Coronary artery (tissue), 2 donors: ENCODE measurements at regions not wholly inside any gene's neighbourhood (a gene's known extent, or its start where the extent isn't known, plus 50 kb on each side); places are given as distances from the start of the nearest gene placed in this dataset.

Source experiments
- DNase-seq: peaks from one replicate; pipeline ENCODE4 v3.0.0-alpha.2; 2017; ENCODE audit warnings: low spot score
- H3K27ac ChIP-seq, 2 donors: fragments of 200-600 bp; sonication (generic); one replicate each; pipeline ENCODE4 v1.5.1; 2016 to 2019
- H3K4me3 ChIP-seq: fragments of 200-600 bp; sonication (generic); 2 replicates; pipeline ENCODE4 v1.5.1; 2016; ENCODE audit warnings: mild to moderate bottlenecking, moderate library complexity
- CTCF ChIP-seq: fragments of 200-600 bp; sonication (generic); IDR thresholded peaks from one replicate; pipeline ENCODE4 v1.5.1; 2019; ENCODE audit warnings: antibody characterized with exemption

DNA sequence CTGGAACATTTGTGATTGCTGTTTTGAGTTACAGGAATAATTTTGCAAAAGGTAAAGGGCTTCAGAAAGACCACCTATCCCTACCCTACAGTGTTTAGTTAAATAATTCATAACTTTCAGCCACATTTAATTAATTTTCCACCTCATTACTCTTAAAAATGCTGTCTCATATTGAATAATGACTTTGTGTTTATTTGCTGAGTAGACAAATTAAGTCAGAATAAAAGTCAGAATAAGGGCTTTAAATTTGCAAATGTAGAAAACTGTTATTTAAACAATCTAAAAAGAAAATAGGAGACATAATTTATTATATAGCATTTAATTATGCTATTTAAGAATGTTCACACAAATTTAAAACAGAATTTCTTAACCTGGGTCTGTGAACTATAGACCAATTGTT lies 293.7 kb upstream of the RIMS1 start:
- H3K4me3 ChIP-seq, result no peak overlapping the region
- no peak for TF ChIP-seq CTCF

GRCh38 chr6:71599359-71599758 lies 287.0 kb upstream of the RIMS1 start:
- Histone ChIP-seq H3K27ac (no peak overlapping the region), H3K4me3 (no peak overlapping the region)
- TF ChIP-seq CTCF, result no peak
- DNase-seq, result no peak

More for the DNA sequence above, 293.7 kb upstream of the RIMS1 start:
- no peak for DNase-seq
- no peak overlapping the region for H3K27ac ChIP-seq

DNA sequence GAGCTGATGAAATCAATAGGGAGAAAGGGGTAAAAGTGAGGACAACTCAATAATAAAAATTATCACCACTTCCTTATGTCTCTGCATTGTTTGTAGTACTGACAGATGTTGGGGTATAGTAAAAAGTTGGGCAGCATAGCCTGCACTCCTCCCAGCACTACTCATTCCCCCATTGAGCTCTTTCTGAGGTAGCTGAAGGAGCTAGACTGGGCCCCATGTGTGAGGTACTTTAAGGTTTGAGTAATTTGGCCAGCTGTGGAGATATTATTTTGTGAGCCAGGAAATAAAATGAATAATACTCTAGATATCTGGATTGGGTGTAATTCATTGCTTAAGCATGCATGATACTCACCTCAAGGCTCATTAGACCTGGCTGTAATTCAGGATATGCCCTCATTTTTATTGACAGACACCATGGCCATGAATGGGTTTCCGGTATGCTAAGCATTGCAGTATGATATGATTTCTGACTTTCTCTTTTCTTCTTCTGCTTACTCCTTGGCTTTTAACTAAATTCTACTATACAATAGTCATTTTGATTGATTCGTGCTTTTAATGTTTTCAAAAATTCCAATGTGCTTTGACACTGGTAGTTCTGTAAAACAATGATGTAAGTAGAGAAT lies 283.9 kb upstream of the RIMS1 start:
- H3K4me3 ChIP-seq, result no peak overlapping the region
- DNase-seq, result no peak
- no peak overlapping the region for H3K27ac ChIP-seq
- no peak for TF ChIP-seq CTCF

DNA sequence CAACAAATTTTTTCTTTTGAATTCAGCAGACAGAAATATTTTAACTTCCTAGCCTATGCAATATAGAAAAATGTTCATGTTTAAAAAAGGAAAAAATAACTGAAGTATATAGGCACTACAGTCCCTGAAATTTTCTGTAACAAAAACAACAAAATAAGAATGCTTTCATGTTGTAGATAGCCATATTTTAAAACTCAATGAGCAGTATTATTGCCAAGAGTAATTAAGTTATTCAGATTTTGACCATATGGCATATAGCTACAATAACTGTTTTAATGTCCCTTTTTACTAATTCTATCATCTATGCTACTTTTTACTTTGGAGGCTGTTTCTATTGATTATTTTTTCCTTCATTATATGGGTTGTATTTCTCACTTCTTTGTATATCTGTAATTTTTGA lies 283.3 kb upstream of the RIMS1 start:
- H3K27ac ChIP-seq, result no peak overlapping the region
- DNase-seq, result no peak
- no peak for TF ChIP-seq CTCF
- no peak overlapping the region for H3K4me3 ChIP-seq

- Histone ChIP-seq H3K27ac (no peak overlapping the region), H3K4me3 (no peak overlapping the region)
- no peak for DNase-seq
- TF ChIP-seq CTCF, result no peak
Observed at GRCh38 chr6:71608646-71609045, 277.7 kb upstream of the RIMS1 start.

- Histone ChIP-seq H3K27ac (no peak overlapping the region), H3K4me3 (no peak overlapping the region)
- no peak for TF ChIP-seq CTCF
- DNase-seq, result no peak
Observed at GRCh38 chr6:71619836-71620235, 266.5 kb upstream of the RIMS1 start.

GRCh38 chr6:71621918-71622519 lies 264.3 kb upstream of the RIMS1 start:
- TF ChIP-seq CTCF, result no peak
- H3K27ac ChIP-seq, result no peak overlapping the region
- no peak for DNase-seq
- H3K4me3 ChIP-seq, result no peak overlapping the region
